Cardiac fibroblast (primary cell): ENCODE measurements at regions not wholly inside any gene's neighbourhood (a gene's known extent, or its start where the extent isn't known, plus 50 kb on each side); places are given as distances from the start of the nearest gene placed in this dataset.
"Not testable (repeated sequence)": the region's sequence is repeated elsewhere in the genome, so short reads cannot be mapped to it uniquely, and the experiment has no call there.

Experiments used
- DNase-seq, 2 donors: peaks; one replicate each; pipeline versions ENCODE4 v3.0.0 to v3.0.0-alpha.2; 2010; ENCODE audit warnings: low read depth in 2 of 2
- H3K4me3 ChIP-seq, 2 donors: replicated peaks in 1 of 2; 1 replicate in 1 of 2; 2 replicates in 1 of 2; pipeline ENCODE4 v1.5.1; 2011; ENCODE audit warnings: low read depth in 2 of 2, low read length in 2 of 2, mild to moderate bottlenecking in 2 of 2, moderate library complexity in 1 of 2
- CTCF ChIP-seq: IDR thresholded peaks from one replicate; pipeline ENCODE4 v1.5.1; 2011; ENCODE audit warnings: low read depth, mild to moderate bottlenecking, low read length, inconsistent platforms

GRCh38 chr13:47687577-47687976, 313.5 kb downstream of the SUCLA2 start:
- DNase-seq = no peak
- no peak overlapping the region for H3K4me3 ChIP-seq
- TF ChIP-seq CTCF = no peak

GRCh38 chr13:47685156-47685555, 315.9 kb downstream of the SUCLA2 start:
- not testable (repeated sequence) for DNase-seq, H3K4me3 ChIP-seq

GRCh38 chr13:47680748-47681147, 320.3 kb downstream of the SUCLA2 start:
- H3K4me3 ChIP-seq = no peak overlapping the region
- no peak for TF ChIP-seq CTCF
- DNase-seq = peak; percentile 26 to 46

- no peak for TF ChIP-seq CTCF
- DNase-seq = peak; percentile 57 to 66
These were observed 321.7 kb downstream of the SUCLA2 start for GRCh38 chr13:47679401-47679800.

GRCh38 chr13:47678201-47678968, 322.7 kb downstream of the SUCLA2 start:
- no peak for TF ChIP-seq CTCF
- no peak for DNase-seq
- no peak overlapping the region for H3K4me3 ChIP-seq

More at GRCh38 chr13:47679401-47679800, 321.7 kb downstream of the SUCLA2 start:
- H3K4me3 ChIP-seq = no peak overlapping the region

GRCh38 chr13:47675871-47676270, 325.2 kb downstream of the SUCLA2 start:
- no peak overlapping the region for H3K4me3 ChIP-seq
- TF ChIP-seq CTCF = no peak
- no peak for DNase-seq

GRCh38 chr13:47673009-47673850, 327.8 kb downstream of the SUCLA2 start:
- no peak overlapping the region for H3K4me3 ChIP-seq
- DNase-seq = peak; percentile 78 to 94
- TF ChIP-seq CTCF = no peak
